Gastrocnemius medialis (tissue), 4 donors: ENCODE measurements at regions not wholly inside any gene's neighbourhood (a gene's known extent, or its start where the extent isn't known, plus 50 kb on each side); places are given as distances from the start of the nearest gene placed in this dataset.

ENCODE experiments used
- POLR2A ChIP-seq, 2 donors: fragments of 450-650 bp; IDR thresholded peaks; one replicate each; pipeline ENCODE4 v1.6.1; 2017; ENCODE audit warnings: antibody characterized with exemption in 2 of 2, mild to moderate bottlenecking in 2 of 2, moderate library complexity in 2 of 2
- TF ChIP-seq, protein P1 (sequence below), 5 experiments: fragments of 450-650 bp in 3 of 5; fragments of 200-600 bp in 2 of 5; sonication (generic) in 2 of 5; IDR thresholded peaks in 4 of 5; conservative IDR thresholded peaks in 1 of 5; 1 replicate in 4 of 5; 2 replicates in 1 of 5; pipeline ENCODE4 v1.5.1; 2016 to 2019; ENCODE audit warnings: antibody characterized with exemption in 5 of 5, mild to moderate bottlenecking in 3 of 5, moderate library complexity in 3 of 5

DNA sequence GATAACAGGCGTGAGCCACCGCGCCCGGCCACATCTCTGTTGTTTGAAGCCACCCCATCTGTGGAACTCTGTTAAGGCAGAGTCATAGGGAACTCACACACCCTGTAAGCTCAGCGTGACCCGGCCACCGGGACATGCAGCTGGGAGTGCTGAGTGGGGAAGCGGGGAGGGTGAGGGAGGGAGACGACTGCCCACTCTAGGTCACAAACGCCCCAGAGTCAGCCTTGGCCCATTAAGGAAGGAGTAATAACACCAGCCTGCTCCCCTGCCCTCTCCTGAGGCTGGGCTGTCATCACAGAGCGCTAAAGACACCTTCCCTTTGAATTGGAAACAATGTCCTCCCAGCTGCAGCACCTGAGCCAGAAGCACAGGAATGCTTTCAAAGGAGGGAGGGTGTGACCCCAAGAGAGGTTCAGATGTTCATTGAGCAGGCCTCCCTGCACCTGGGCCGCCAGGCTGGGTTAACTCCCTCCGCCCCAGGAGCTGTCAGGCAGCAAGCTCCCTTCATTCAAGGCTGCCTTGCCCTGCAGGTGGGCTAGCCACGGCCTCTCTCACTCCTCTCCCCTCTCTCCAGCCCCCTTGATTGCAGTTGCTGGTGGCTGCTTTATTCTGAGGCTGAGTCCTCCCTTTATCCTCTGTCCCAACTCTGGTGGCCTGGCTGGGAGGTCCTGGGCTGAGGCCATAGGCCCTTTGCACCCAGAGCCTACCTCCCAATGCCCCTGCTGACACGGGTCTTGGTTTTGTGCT, 77.2 kb upstream of the HPCAL1 start:
- TF ChIP-seq POLR2A (IDR thresholded peaks at IDR 0.05) = no peak
- TF ChIP-seq, protein P1, sequence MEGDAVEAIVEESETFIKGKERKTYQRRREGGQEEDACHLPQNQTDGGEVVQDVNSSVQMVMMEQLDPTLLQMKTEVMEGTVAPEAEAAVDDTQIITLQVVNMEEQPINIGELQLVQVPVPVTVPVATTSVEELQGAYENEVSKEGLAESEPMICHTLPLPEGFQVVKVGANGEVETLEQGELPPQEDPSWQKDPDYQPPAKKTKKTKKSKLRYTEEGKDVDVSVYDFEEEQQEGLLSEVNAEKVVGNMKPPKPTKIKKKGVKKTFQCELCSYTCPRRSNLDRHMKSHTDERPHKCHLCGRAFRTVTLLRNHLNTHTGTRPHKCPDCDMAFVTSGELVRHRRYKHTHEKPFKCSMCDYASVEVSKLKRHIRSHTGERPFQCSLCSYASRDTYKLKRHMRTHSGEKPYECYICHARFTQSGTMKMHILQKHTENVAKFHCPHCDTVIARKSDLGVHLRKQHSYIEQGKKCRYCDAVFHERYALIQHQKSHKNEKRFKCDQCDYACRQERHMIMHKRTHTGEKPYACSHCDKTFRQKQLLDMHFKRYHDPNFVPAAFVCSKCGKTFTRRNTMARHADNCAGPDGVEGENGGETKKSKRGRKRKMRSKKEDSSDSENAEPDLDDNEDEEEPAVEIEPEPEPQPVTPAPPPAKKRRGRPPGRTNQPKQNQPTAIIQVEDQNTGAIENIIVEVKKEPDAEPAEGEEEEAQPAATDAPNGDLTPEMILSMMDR (IDR thresholded peaks at IDR 0.05 in 4 of 5, conservative IDR thresholded peaks at IDR 0.05 in 1 of 5) = no peak
